ENCODE measurements at regions not wholly inside any gene's neighbourhood (a gene's known extent, or its start where the extent isn't known, plus 50 kb on each side); places are given as distances from the start of the nearest gene placed in this dataset.

DNA sequence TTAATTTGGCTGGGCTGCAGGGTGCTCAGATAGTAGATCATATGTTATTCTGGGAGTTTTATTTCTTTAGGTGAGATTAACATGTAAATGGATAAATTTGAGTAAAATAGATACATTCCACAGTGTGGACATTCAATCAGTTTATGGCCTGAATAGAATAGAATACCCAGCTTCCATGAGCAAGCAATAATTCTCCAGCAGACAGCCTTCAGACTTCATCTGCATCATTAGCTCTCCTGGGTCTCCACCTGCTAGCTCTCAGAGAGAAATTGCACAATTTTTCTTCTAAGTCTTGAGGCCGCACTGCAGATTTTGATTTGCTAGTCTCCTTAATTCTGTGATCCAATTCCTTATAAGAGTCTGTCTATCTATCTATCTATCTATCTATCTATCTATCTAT is 420.3 kb upstream of the BOD1L1 start:
- WGBS (ENCODE audit: insufficient coverage) = 92% methylated on average over 1 of the region's 1 CpG
- no peak overlapping the region for H3K27ac Mint-ChIP-seq
- no peaks in the 10 kb centered on the region for H3K9me3 ChIP-seq (ENCODE audit: control insufficient read depth, insufficient read depth, low read length)
- DNase-seq (no peak), ATAC-seq (no peak)
- no peak overlapping the region for H3K27ac ChIP-seq (ENCODE audit: low read length)
- intact Hi-C loops (cut with micrococcal nuclease) = no loop called here
- H3K27me3 Mint-ChIP-seq (ENCODE audit: low read depth in 2 of 2) = no peaks in the 10 kb centered on the region
- H3K9me3 Mint-ChIP-seq = peaks cover 0 to 3% of the 10 kb centered on the region in 2 donors
- H3K27me3 ChIP-seq (ENCODE audit: control insufficient read depth, insufficient read depth, low read length) = no peaks in the 10 kb centered on the region
- H3K4me3 Mint-ChIP-seq = no peak overlapping the region
- no peaks in the 10 kb centered on the region for H3K36me3 Mint-ChIP-seq
- no peaks in the 10 kb centered on the region for H3K4me1 Mint-ChIP-seq
- TF ChIP-seq CTCF (IDR thresholded peaks at IDR 0.05) = no peak
- no peaks in the 10 kb centered on the region for H3K36me3 ChIP-seq (ENCODE audit: control insufficient read depth, insufficient read depth, low read length)
- H3K4me3 ChIP-seq (ENCODE audit: low read length) = no peak overlapping the region
- H3K4me1 ChIP-seq (ENCODE audit: control insufficient read depth, insufficient read depth, low read length) = no peaks in the 10 kb centered on the region

GRCh38 chr4:14049946-14050345 is 422.4 kb upstream of the BOD1L1 start:
- H3K27ac Mint-ChIP-seq = no peak overlapping the region
- Histone ChIP-seq H3K36me3 (ENCODE audit: control insufficient read depth, insufficient read depth, low read length) (no peaks in the 10 kb centered on the region), H3K4me1 (ENCODE audit: control insufficient read depth, insufficient read depth, low read length) (no peaks in the 10 kb centered on the region), H3K27me3 (ENCODE audit: control insufficient read depth, insufficient read depth, low read length) (no peaks in the 10 kb centered on the region), H3K27ac (ENCODE audit: low read length) (no peak overlapping the region), H3K9me3 (ENCODE audit: control insufficient read depth, insufficient read depth, low read length) (no peaks in the 10 kb centered on the region), H3K4me3 (ENCODE audit: low read length) (no peak overlapping the region)
- ATAC-seq (no peak), DNase-seq (no peak)
- H3K4me3 Mint-ChIP-seq = no peak overlapping the region
- intact Hi-C loops (cut with micrococcal nuclease) = no loop called here
- no peaks in the 10 kb centered on the region for H3K36me3 Mint-ChIP-seq
- TF ChIP-seq CTCF (IDR thresholded peaks at IDR 0.05) = no peak
- H3K27me3 Mint-ChIP-seq (ENCODE audit: low read depth in 2 of 2) = no peaks in the 10 kb centered on the region
- no peaks in the 10 kb centered on the region for H3K4me1 Mint-ChIP-seq
- H3K9me3 Mint-ChIP-seq = peaks cover 0 to 8% of the 10 kb centered on the region in 2 donors

GRCh38 chr4:14053291-14053690 is 425.8 kb upstream of the BOD1L1 start:
- Mint-ChIP-seq H3K27me3 (ENCODE audit: low read depth in 2 of 2) (no peaks in the 10 kb centered on the region), H3K9me3 (peaks cover 0 to 6% of the 10 kb centered on the region in 2 donors), H3K27ac (no peak overlapping the region), H3K4me1 (no peaks in the 10 kb centered on the region), H3K4me3 (no peak overlapping the region), H3K36me3 (no peaks in the 10 kb centered on the region)
- Histone ChIP-seq H3K9me3 (ENCODE audit: control insufficient read depth, insufficient read depth, low read length) (no peaks in the 10 kb centered on the region), H3K4me1 (ENCODE audit: control insufficient read depth, insufficient read depth, low read length) (no peaks in the 10 kb centered on the region), H3K27me3 (ENCODE audit: control insufficient read depth, insufficient read depth, low read length) (no peaks in the 10 kb centered on the region), H3K27ac (ENCODE audit: low read length) (no peak overlapping the region), H3K4me3 (ENCODE audit: low read length) (no peak overlapping the region), H3K36me3 (ENCODE audit: control insufficient read depth, insufficient read depth, low read length) (no peaks in the 10 kb centered on the region)
- DNase-seq (no peak), ATAC-seq (no peak)
- WGBS (ENCODE audit: insufficient coverage) = 14% methylated on average over 1 of the region's 1 CpG
- no peak for TF ChIP-seq CTCF (IDR thresholded peaks at IDR 0.05)
- intact Hi-C loops (cut with micrococcal nuclease) = no loop called here

- H3K4me1 ChIP-seq (ENCODE audit: control insufficient read depth, insufficient read depth, low read length) = no peaks in the 10 kb centered on the region
- H3K27ac ChIP-seq (ENCODE audit: low read length) = no peak overlapping the region
- H3K27ac Mint-ChIP-seq = no peak overlapping the region
- no peak for TF ChIP-seq CTCF (IDR thresholded peaks at IDR 0.05)
- intact Hi-C loops (cut with micrococcal nuclease) = no loop called here
- no peak overlapping the region for H3K4me3 ChIP-seq (ENCODE audit: low read length)
- no peaks in the 10 kb centered on the region for H3K27me3 ChIP-seq (ENCODE audit: control insufficient read depth, insufficient read depth, low read length)
- ATAC-seq = no peak
- no peaks in the 10 kb centered on the region for H3K36me3 Mint-ChIP-seq
- H3K9me3 ChIP-seq (ENCODE audit: control insufficient read depth, insufficient read depth, low read length) = no peaks in the 10 kb centered on the region
- H3K4me1 Mint-ChIP-seq = no peaks in the 10 kb centered on the region
- no peak for DNase-seq
- H3K4me3 Mint-ChIP-seq = no peak overlapping the region
- H3K36me3 ChIP-seq (ENCODE audit: control insufficient read depth, insufficient read depth, low read length) = no peaks in the 10 kb centered on the region
- H3K27me3 Mint-ChIP-seq (ENCODE audit: low read depth in 2 of 2) = no peaks in the 10 kb centered on the region
- 86% methylated on average over 1 of the region's 1 CpG for WGBS (ENCODE audit: insufficient coverage)
- H3K9me3 Mint-ChIP-seq = peaks cover 0 to 8% of the 10 kb centered on the region in 2 donors
Measured at GRCh38 chr4:14054391-14054790, 426.9 kb upstream of the BOD1L1 start.

Measured in natural killer cell (primary cell).